ENCODE measurements at regions not wholly inside any gene's neighbourhood (a gene's known extent, or its start where the extent isn't known, plus 50 kb on each side); places are given as distances from the start of the nearest gene placed in this dataset.

DNA sequence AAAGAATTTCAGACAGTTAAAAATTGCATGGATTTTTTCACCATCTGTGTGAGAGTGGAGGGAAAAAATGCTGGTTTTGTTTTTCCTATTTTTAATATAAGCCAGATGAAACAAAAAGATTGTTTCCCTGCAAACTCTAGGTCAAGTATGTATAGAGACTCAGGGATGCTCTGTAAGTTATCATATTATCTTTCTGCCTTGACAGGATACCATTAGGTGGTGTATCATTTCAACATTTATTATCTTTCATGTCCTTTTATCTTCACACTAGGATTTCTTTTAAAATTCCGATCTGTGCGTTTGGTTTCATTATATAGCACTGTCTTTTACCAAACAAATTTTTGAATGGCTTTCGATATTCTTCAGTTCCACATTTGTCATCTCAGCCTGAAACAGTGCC lies 225.3 kb downstream of the EN1 start:
- H3K4me3 Mint-ChIP-seq, result no peak overlapping the region
- H3K36me3 Mint-ChIP-seq, result peaks cover 1% of the 10 kb centered on the region
- H3K27me3 Mint-ChIP-seq (ENCODE audit: low read depth), result no peaks in the 10 kb centered on the region
- peaks cover 9% of the 10 kb centered on the region; the same call in 1 of the 2 replicates for H3K4me1 Mint-ChIP-seq
- H3K27ac Mint-ChIP-seq, result no peak overlapping the region
- no peak for TF ChIP-seq TEAD4 (CRISPR knock-in tag; IDR thresholded peaks at IDR 0.05)
- TF ChIP-seq, protein P1, sequence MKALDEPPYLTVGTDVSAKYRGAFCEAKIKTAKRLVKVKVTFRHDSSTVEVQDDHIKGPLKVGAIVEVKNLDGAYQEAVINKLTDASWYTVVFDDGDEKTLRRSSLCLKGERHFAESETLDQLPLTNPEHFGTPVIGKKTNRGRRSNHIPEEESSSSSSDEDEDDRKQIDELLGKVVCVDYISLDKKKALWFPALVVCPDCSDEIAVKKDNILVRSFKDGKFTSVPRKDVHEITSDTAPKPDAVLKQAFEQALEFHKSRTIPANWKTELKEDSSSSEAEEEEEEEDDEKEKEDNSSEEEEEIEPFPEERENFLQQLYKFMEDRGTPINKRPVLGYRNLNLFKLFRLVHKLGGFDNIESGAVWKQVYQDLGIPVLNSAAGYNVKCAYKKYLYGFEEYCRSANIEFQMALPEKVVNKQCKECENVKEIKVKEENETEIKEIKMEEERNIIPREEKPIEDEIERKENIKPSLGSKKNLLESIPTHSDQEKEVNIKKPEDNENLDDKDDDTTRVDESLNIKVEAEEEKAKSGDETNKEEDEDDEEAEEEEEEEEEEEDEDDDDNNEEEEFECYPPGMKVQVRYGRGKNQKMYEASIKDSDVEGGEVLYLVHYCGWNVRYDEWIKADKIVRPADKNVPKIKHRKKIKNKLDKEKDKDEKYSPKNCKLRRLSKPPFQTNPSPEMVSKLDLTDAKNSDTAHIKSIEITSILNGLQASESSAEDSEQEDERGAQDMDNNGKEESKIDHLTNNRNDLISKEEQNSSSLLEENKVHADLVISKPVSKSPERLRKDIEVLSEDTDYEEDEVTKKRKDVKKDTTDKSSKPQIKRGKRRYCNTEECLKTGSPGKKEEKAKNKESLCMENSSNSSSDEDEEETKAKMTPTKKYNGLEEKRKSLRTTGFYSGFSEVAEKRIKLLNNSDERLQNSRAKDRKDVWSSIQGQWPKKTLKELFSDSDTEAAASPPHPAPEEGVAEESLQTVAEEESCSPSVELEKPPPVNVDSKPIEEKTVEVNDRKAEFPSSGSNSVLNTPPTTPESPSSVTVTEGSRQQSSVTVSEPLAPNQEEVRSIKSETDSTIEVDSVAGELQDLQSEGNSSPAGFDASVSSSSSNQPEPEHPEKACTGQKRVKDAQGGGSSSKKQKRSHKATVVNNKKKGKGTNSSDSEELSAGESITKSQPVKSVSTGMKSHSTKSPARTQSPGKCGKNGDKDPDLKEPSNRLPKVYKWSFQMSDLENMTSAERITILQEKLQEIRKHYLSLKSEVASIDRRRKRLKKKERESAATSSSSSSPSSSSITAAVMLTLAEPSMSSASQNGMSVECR (CRISPR knock-in tag; IDR thresholded peaks at IDR 0.05; ENCODE audit: borderline replicate concordance), result no peak
- TF ChIP-seq, protein P2, sequence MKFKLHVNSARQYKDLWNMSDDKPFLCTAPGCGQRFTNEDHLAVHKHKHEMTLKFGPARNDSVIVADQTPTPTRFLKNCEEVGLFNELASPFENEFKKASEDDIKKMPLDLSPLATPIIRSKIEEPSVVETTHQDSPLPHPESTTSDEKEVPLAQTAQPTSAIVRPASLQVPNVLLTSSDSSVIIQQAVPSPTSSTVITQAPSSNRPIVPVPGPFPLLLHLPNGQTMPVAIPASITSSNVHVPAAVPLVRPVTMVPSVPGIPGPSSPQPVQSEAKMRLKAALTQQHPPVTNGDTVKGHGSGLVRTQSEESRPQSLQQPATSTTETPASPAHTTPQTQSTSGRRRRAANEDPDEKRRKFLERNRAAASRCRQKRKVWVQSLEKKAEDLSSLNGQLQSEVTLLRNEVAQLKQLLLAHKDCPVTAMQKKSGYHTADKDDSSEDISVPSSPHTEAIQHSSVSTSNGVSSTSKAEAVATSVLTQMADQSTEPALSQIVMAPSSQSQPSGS (CRISPR knock-in tag; IDR thresholded peaks at IDR 0.05; ENCODE audit: borderline replicate concordance, low read depth), result no peak
- no peak for TF ChIP-seq IRF2 (CRISPR knock-in tag; IDR thresholded peaks at IDR 0.05; ENCODE audit: borderline replicate concordance, low read depth)
- no peak for TF ChIP-seq NFYB (CRISPR knock-in tag; conservative IDR thresholded peaks at IDR 0.05; ENCODE audit: low read depth)
- TF ChIP-seq, protein P3, sequence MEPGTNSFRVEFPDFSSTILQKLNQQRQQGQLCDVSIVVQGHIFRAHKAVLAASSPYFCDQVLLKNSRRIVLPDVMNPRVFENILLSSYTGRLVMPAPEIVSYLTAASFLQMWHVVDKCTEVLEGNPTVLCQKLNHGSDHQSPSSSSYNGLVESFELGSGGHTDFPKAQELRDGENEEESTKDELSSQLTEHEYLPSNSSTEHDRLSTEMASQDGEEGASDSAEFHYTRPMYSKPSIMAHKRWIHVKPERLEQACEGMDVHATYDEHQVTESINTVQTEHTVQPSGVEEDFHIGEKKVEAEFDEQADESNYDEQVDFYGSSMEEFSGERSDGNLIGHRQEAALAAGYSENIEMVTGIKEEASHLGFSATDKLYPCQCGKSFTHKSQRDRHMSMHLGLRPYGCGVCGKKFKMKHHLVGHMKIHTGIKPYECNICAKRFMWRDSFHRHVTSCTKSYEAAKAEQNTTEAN (CRISPR knock-in tag; IDR thresholded peaks at IDR 0.05), result no peak
- TF ChIP-seq PRRX2 (CRISPR knock-in tag; IDR thresholded peaks at IDR 0.05), result no peak
- TF ChIP-seq, protein P4, sequence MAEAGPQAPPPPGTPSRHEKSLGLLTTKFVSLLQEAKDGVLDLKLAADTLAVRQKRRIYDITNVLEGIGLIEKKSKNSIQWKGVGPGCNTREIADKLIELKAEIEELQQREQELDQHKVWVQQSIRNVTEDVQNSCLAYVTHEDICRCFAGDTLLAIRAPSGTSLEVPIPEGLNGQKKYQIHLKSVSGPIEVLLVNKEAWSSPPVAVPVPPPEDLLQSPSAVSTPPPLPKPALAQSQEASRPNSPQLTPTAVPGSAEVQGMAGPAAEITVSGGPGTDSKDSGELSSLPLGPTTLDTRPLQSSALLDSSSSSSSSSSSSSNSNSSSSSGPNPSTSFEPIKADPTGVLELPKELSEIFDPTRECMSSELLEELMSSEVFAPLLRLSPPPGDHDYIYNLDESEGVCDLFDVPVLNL (CRISPR knock-in tag; IDR thresholded peaks at IDR 0.05; ENCODE audit: borderline replicate concordance, low read depth), result no peak
- no peak for TF ChIP-seq GABPB1 (CRISPR knock-in tag; IDR thresholded peaks at IDR 0.05)
- no peak for TF ChIP-seq NR2C2 (CRISPR knock-in tag; IDR thresholded peaks at IDR 0.05)
- no peak for TF ChIP-seq MYBL2 (CRISPR knock-in tag; IDR thresholded peaks at IDR 0.05)
- no peak for TF ChIP-seq ETV6 (CRISPR knock-in tag; IDR thresholded peaks at IDR 0.05)
- TF ChIP-seq RORB (CRISPR knock-in tag; IDR thresholded peaks at IDR 0.05), result no peak
- TF ChIP-seq, protein P5, sequence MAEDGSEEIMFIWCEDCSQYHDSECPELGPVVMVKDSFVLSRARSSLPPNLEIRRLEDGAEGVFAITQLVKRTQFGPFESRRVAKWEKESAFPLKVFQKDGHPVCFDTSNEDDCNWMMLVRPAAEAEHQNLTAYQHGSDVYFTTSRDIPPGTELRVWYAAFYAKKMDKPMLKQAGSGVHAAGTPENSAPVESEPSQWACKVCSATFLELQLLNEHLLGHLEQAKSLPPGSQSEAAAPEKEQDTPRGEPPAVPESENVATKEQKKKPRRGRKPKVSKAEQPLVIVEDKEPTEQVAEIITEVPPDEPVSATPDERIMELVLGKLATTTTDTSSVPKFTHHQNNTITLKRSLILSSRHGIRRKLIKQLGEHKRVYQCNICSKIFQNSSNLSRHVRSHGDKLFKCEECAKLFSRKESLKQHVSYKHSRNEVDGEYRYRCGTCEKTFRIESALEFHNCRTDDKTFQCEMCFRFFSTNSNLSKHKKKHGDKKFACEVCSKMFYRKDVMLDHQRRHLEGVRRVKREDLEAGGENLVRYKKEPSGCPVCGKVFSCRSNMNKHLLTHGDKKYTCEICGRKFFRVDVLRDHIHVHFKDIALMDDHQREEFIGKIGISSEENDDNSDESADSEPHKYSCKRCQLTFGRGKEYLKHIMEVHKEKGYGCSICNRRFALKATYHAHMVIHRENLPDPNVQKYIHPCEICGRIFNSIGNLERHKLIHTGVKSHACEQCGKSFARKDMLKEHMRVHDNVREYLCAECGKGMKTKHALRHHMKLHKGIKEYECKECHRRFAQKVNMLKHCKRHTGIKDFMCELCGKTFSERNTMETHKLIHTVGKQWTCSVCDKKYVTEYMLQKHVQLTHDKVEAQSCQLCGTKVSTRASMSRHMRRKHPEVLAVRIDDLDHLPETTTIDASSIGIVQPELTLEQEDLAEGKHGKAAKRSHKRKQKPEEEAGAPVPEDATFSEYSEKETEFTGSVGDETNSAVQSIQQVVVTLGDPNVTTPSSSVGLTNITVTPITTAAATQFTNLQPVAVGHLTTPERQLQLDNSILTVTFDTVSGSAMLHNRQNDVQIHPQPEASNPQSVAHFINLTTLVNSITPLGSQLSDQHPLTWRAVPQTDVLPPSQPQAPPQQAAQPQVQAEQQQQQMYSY (CRISPR knock-in tag; IDR thresholded peaks at IDR 0.05), result no peak
- TF ChIP-seq ZNF317 (CRISPR knock-in tag; IDR thresholded peaks at IDR 0.05; ENCODE audit: borderline replicate concordance, low read depth), result no peak
- no peak for TF ChIP-seq FOXP1 (CRISPR knock-in tag; IDR thresholded peaks at IDR 0.05; ENCODE audit: borderline replicate concordance)
- TF ChIP-seq, protein P6, sequence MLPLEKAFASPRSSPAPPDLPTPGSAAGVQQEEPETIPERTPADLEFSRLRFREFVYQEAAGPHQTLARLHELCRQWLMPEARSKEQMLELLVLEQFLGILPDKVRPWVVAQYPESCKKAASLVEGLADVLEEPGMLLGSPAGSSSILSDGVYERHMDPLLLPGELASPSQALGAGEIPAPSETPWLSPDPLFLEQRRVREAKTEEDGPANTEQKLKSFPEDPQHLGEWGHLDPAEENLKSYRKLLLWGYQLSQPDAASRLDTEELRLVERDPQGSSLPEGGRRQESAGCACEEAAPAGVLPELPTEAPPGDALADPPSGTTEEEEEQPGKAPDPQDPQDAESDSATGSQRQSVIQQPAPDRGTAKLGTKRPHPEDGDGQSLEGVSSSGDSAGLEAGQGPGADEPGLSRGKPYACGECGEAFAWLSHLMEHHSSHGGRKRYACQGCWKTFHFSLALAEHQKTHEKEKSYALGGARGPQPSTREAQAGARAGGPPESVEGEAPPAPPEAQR (CRISPR knock-in tag; IDR thresholded peaks at IDR 0.05), result no peak
- TF ChIP-seq EMX1 (CRISPR knock-in tag; IDR thresholded peaks at IDR 0.05), result no peak
- no peak for TF ChIP-seq ZNF396 (CRISPR knock-in tag; IDR thresholded peaks at IDR 0.05; ENCODE audit: borderline replicate concordance)
- TF ChIP-seq, protein P7, sequence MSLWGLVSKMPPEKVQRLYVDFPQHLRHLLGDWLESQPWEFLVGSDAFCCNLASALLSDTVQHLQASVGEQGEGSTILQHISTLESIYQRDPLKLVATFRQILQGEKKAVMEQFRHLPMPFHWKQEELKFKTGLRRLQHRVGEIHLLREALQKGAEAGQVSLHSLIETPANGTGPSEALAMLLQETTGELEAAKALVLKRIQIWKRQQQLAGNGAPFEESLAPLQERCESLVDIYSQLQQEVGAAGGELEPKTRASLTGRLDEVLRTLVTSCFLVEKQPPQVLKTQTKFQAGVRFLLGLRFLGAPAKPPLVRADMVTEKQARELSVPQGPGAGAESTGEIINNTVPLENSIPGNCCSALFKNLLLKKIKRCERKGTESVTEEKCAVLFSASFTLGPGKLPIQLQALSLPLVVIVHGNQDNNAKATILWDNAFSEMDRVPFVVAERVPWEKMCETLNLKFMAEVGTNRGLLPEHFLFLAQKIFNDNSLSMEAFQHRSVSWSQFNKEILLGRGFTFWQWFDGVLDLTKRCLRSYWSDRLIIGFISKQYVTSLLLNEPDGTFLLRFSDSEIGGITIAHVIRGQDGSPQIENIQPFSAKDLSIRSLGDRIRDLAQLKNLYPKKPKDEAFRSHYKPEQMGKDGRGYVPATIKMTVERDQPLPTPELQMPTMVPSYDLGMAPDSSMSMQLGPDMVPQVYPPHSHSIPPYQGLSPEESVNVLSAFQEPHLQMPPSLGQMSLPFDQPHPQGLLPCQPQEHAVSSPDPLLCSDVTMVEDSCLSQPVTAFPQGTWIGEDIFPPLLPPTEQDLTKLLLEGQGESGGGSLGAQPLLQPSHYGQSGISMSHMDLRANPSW (CRISPR knock-in tag; conservative IDR thresholded peaks at IDR 0.05; ENCODE audit: low read depth), result no peak
- no peak for DNase-seq (ENCODE audit: low spot score)
- H3K9me3 Mint-ChIP-seq, result peaks cover 19% of the 10 kb centered on the region
- ATAC-seq, result no peak
- POLR2A ChIA-PET, result no interaction called here
- CTCF ChIA-PET, result interaction anchor here (0.6 kb wide), 1 partner anchor 14 kb away, joined by 5 read pairs; no protein-coding TSS in a partner anchor

Data from WTC11 (cell line).